ENCODE measurements at regions not wholly inside any gene's neighbourhood (a gene's known extent, or its start where the extent isn't known, plus 50 kb on each side); places are given as distances from the start of the nearest gene placed in this dataset.

GRCh38 chr5:125704888-125705287, 718.3 kb upstream of the GRAMD2B start:
- peaks cover 15% of the 10 kb centered on the region; the same call in 1 of the 2 replicates for H3K4me1 ChIP-seq (ENCODE audit: control insufficient read depth, insufficient read depth, low read length)
- TF ChIP-seq TCF7L2 (IDR thresholded peaks at IDR 0.05; ENCODE audit: low read depth, low read length) (no peak), CTCF (IDR thresholded peaks at IDR 0.05) (no peak), SIN3A (IDR thresholded peaks at IDR 0.05; ENCODE audit: borderline replicate concordance, insufficient read depth, low read depth, low read length) (no peak), POLR2AphosphoS5 (IDR thresholded peaks at IDR 0.05; ENCODE audit: low read depth, low read length) (no peak), REST (IDR thresholded peaks at IDR 0.05; ENCODE audit: insufficient read depth in 1 of 2, low read depth in 2 of 2, low read length in 1 of 2) (no peak)
- CTCF ChIA-PET, result no interaction called here
- no peaks in the 10 kb centered on the region for H3K36me3 ChIP-seq (ENCODE audit: control insufficient read depth, insufficient read depth, low read length)
- POLR2A ChIA-PET, result no interaction called here
- BruUV-seq (replicated peaks), result no TSS peak
- no peak for DNase-seq (ENCODE audit: low read depth, low spot score)
- peak overlapping the region; percentile 56; the same call in 1 of the 2 replicates for H3K27ac ChIP-seq (ENCODE audit: low read length)
- in situ Hi-C loops (cut with HindIII; ENCODE audit: low pct_unique_long_range_greater_than_20kb, low sequenced_read_pairs), result no loop called here
- intact Hi-C loops (cut with micrococcal nuclease; ENCODE audit: unreplicated experiment), result no loop called here
- no peak for ATAC-seq
- peaks cover 21% of the 10 kb centered on the region for H3K9me3 ChIP-seq (ENCODE audit: control insufficient read depth, insufficient read depth, low read depth, low read length)
- no peaks in the 10 kb centered on the region for H3K27me3 ChIP-seq (ENCODE audit: control insufficient read depth, insufficient read depth, low read length)
- no peak overlapping the region for H3K4me3 ChIP-seq (ENCODE audit: low read depth in 2 of 2, low read length in 2 of 2)

GRCh38 chr5:125708583-125708982, 714.6 kb upstream of the GRAMD2B start:
- ATAC-seq, result 0 out of 2 replicates have a peak, but pooled peaks have one; percentile 45
- Histone ChIP-seq H3K27ac (ENCODE audit: low read length) (peak overlapping the region; percentile 68; the same call in 1 of the 2 replicates), H3K4me1 (ENCODE audit: control insufficient read depth, insufficient read depth, low read length) (no peaks in the 10 kb centered on the region), H3K27me3 (ENCODE audit: control insufficient read depth, insufficient read depth, low read length) (no peaks in the 10 kb centered on the region), H3K9me3 (ENCODE audit: control insufficient read depth, insufficient read depth, low read depth, low read length) (peaks cover 20% of the 10 kb centered on the region), H3K36me3 (ENCODE audit: control insufficient read depth, insufficient read depth, low read length) (no peaks in the 10 kb centered on the region), H3K4me3 (ENCODE audit: low read depth in 2 of 2, low read length in 2 of 2) (no peak overlapping the region)
- CTCF ChIA-PET, result no interaction called here
- POLR2A ChIA-PET, result no interaction called here
- no TSS peak for BruUV-seq (replicated peaks)
- intact Hi-C loops (cut with micrococcal nuclease; ENCODE audit: unreplicated experiment) (no loop called here), in situ Hi-C loops (cut with HindIII; ENCODE audit: low pct_unique_long_range_greater_than_20kb, low sequenced_read_pairs) (no loop called here)
- no peak for DNase-seq (ENCODE audit: low read depth, low spot score)
- TF ChIP-seq REST (IDR thresholded peaks at IDR 0.05; ENCODE audit: insufficient read depth in 1 of 2, low read depth in 2 of 2, low read length in 1 of 2) (no peak), CTCF (IDR thresholded peaks at IDR 0.05) (no peak), TCF7L2 (IDR thresholded peaks at IDR 0.05; ENCODE audit: low read depth, low read length) (no peak), POLR2AphosphoS5 (IDR thresholded peaks at IDR 0.05; ENCODE audit: low read depth, low read length) (no peak), SIN3A (IDR thresholded peaks at IDR 0.05; ENCODE audit: borderline replicate concordance, insufficient read depth, low read depth, low read length) (no peak)
